Activated T-cell treated with anti-CD3 and anti-CD28 coated beads, Interleukin-2, amount 50 U/mL, for 4 hours (primary cell): ENCODE measurements at regions not wholly inside any gene's neighbourhood (a gene's known extent, or its start where the extent isn't known, plus 50 kb on each side); places are given as distances from the start of the nearest gene placed in this dataset.
"Not testable (repeated sequence)": the region's sequence is repeated elsewhere in the genome, so short reads cannot be mapped to it uniquely, and the experiment has no call there.

Experiments used
- ATAC-seq, 2 donors: fragments of 200-7000 bp; cut with Tn5 transposase; one replicate each; pipeline ENCODE4 v1.10.0; 2021
- DNase-seq: peaks from one replicate; pipeline ENCODE4 v3.0.0-alpha.2; 2020
- H3K27me3 Mint-ChIP-seq: one replicate; pipeline ENCODE4 v1.8.0; 2021; ENCODE audit warnings: low read depth, mixed read lengths
- H3K36me3 Mint-ChIP-seq: one replicate; pipeline ENCODE4 v1.8.0; 2022; ENCODE audit warnings: mixed read lengths; ENCODE audit not compliant: insufficient read depth
- H3K4me1 Mint-ChIP-seq: one replicate; pipeline ENCODE4 v1.8.0; 2021; ENCODE audit warnings: low read depth, mixed read lengths
- H3K4me3 Mint-ChIP-seq: one replicate; pipeline ENCODE4 v1.8.0; 2021; ENCODE audit warnings: mild to moderate bottlenecking, moderate library complexity, mixed read lengths
- H3K9me3 Mint-ChIP-seq: one replicate; pipeline ENCODE4 v1.8.0; 2021; ENCODE audit warnings: mixed read lengths

DNA sequence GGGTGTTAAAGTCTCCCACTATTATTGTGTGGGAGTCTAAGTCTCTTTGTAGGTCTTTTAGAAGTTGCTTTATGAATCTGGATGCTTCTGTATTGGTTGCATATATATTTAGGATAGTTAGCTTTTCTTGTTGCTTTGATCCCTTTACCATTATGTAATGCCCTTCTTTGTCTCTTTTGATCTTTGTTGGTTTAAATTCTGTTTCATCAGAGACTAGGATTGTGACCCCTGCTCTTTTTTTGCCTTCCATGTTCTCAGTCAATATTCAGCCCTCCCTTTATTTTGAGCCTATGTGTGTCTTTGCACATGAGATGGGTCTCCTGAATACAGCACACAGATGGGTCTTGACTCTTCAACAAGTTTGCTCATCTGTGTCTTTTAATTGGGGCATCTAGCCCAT is 126.0 kb downstream of the PCSK1 start:
- H3K27me3 Mint-ChIP-seq, H3K4me1 Mint-ChIP-seq, H3K36me3 Mint-ChIP-seq, H3K4me3 Mint-ChIP-seq, DNase-seq, ATAC-seq: not testable (repeated sequence)
- H3K9me3 Mint-ChIP-seq: peaks cover 36% of the 10 kb centered on the region

DNA sequence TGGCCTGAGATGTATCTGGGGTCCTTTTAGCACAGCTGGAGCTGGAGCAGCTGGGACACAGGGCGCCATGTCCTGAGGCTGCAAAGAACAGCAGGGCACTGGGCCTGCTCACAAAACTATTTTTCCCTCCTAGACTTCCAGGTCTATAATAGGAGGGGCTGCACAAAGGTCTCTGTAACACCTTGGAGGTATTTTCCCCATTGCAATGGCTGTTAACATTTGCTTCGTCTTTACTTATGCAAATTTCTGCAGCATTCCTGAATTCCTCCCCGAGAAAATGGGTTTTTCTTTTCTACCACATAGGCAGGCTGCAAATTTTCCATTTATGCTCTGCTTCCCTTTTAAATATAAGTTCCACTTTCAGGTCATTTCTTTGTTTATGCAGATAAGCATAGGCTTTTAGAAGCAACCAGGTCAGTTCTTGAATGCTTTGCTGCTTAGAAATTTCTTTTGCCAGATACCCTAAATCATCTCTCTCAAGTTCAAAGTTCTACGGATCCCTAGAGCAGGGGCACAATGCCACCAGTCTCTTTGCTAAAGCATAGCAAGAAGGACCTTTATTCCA is 130.8 kb downstream of the PCSK1 start:
- Mint-ChIP-seq H3K4me3 (no peak overlapping the region), H3K9me3 (peaks cover 28% of the 10 kb centered on the region), H3K36me3 (no peaks in the 10 kb centered on the region), H3K27me3 (peaks cover 2% of the 10 kb centered on the region), H3K4me1 (no peaks in the 10 kb centered on the region)
- DNase-seq (no peak), ATAC-seq (no peak)

- Mint-ChIP-seq H3K4me3 (no peak overlapping the region), H3K27me3 (no peaks in the 10 kb centered on the region), H3K36me3 (no peaks in the 10 kb centered on the region), H3K4me1 (no peaks in the 10 kb centered on the region), H3K9me3 (peaks cover 22% of the 10 kb centered on the region)
- DNase-seq (no peak), ATAC-seq (no peak)
Observed at GRCh38 chr5:96300976-96301375, 132.1 kb downstream of the PCSK1 start.

DNA sequence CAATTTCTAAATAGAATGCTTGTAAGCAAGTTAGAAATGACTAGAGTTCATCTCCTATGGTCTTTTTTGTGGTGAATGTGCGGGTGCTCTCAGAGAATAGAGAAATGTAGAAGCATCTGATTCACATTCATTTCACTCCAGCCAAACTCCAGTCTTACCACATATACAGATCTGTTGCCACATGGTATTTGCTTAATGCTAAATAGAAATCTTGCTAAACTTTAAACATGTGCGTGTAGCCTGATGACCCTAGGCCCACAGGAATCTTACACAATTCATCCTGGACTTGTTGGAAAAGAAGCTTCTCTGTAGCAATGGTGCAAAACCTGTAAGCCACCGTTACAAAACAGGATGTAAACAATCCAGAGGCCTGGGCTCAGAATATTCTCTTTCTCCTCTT is 135.2 kb downstream of the PCSK1 start:
- ATAC-seq: no peak

DNA sequence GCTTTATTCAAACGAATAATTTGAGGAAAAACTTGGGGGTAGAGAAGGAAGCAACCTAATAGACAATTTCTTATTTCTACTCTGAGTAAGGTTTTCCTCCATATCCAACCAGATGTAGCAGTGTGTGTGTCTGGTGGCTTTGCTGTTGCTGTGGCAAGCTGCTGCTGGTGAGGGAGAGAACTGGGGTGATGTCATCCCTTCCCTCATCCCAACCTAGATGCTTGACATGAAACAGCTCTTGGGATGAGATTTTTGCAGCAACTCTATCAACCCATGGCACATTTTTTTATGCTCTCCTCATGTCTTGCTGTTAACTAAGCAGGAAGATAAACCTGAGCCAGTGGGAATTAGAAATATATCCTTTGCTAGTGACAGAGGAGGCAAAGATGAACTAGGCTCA is 135.8 kb downstream of the PCSK1 start:
- Mint-ChIP-seq H3K4me1 (no peaks in the 10 kb centered on the region), H3K4me3 (no peak overlapping the region), H3K27me3 (peaks cover 6% of the 10 kb centered on the region), H3K36me3 (no peaks in the 10 kb centered on the region), H3K9me3 (peaks cover 1% of the 10 kb centered on the region)
- no peak for DNase-seq
- ATAC-seq: no peak

More for the DNA sequence above, 135.2 kb downstream of the PCSK1 start:
- no peak for DNase-seq
- H3K27me3 Mint-ChIP-seq: peaks cover 2% of the 10 kb centered on the region
- H3K4me3 Mint-ChIP-seq: no peak overlapping the region
- peaks cover 7% of the 10 kb centered on the region for H3K9me3 Mint-ChIP-seq
- H3K36me3 Mint-ChIP-seq: no peaks in the 10 kb centered on the region
- H3K4me1 Mint-ChIP-seq: no peaks in the 10 kb centered on the region

GRCh38 chr5:96294884-96295202 is 138.2 kb downstream of the PCSK1 start:
- ATAC-seq: no peak
- no peaks in the 10 kb centered on the region for H3K9me3 Mint-ChIP-seq
- H3K36me3 Mint-ChIP-seq: no peaks in the 10 kb centered on the region
- peaks cover 6% of the 10 kb centered on the region for H3K27me3 Mint-ChIP-seq
- DNase-seq: no peak
- no peaks in the 10 kb centered on the region for H3K4me1 Mint-ChIP-seq
- no peak overlapping the region for H3K4me3 Mint-ChIP-seq

GRCh38 chr5:96293966-96294883 is 138.8 kb downstream of the PCSK1 start:
- Mint-ChIP-seq H3K4me3 (no peak overlapping the region), H3K4me1 (no peaks in the 10 kb centered on the region), H3K9me3 (peaks cover 3% of the 10 kb centered on the region), H3K36me3 (no peaks in the 10 kb centered on the region), H3K27me3 (peaks cover 9% of the 10 kb centered on the region)
- no peak for DNase-seq
- ATAC-seq: no peak

- Mint-ChIP-seq H3K9me3 (peaks cover 3% of the 10 kb centered on the region), H3K36me3 (no peaks in the 10 kb centered on the region), H3K4me1 (no peaks in the 10 kb centered on the region), H3K27me3 (peaks cover 10% of the 10 kb centered on the region), H3K4me3 (no peak overlapping the region)
- DNase-seq (no peak), ATAC-seq (no peak)
Observed at GRCh38 chr5:96292582-96293247, 140.3 kb downstream of the PCSK1 start.

- not testable (repeated sequence) for H3K4me3 Mint-ChIP-seq, DNase-seq, H3K4me1 Mint-ChIP-seq, H3K36me3 Mint-ChIP-seq, H3K9me3 Mint-ChIP-seq
- peak; percentile 55 to 79 for ATAC-seq
- peaks cover 13% of the 10 kb centered on the region for H3K27me3 Mint-ChIP-seq
Observed at GRCh38 chr5:96289287-96289686, 143.8 kb downstream of the PCSK1 start.

DNA sequence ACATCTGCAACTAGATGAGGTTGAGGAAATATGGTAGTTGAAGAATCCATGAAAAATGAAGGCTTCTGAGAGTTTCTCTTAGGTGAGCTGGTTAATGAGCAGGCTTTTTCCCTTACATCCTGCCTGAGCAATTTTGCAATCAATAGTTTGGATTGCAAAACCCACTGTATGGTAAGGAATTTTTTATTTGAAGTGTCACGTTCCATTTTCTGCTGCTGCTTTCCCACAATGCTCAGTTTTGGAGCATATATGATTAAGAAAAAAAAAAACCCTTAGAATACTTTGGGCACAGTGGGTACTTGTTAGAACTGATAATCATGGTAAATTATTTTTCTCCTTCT is 144.2 kb downstream of the PCSK1 start:
- Mint-ChIP-seq H3K36me3 (no peaks in the 10 kb centered on the region), H3K4me3 (no peak overlapping the region), H3K27me3 (peaks cover 16% of the 10 kb centered on the region), H3K9me3 (peaks cover 3% of the 10 kb centered on the region), H3K4me1 (no peaks in the 10 kb centered on the region)
- DNase-seq (no peak), ATAC-seq (no peak)

- no peak for DNase-seq
- Mint-ChIP-seq H3K4me1 (no peaks in the 10 kb centered on the region), H3K36me3 (no peaks in the 10 kb centered on the region), H3K9me3 (peaks cover 3% of the 10 kb centered on the region), H3K27me3 (peaks cover 19% of the 10 kb centered on the region), H3K4me3 (no peak overlapping the region)
- ATAC-seq: no peak
Observed at GRCh38 chr5:96288166-96288844, 144.7 kb downstream of the PCSK1 start.

DNA sequence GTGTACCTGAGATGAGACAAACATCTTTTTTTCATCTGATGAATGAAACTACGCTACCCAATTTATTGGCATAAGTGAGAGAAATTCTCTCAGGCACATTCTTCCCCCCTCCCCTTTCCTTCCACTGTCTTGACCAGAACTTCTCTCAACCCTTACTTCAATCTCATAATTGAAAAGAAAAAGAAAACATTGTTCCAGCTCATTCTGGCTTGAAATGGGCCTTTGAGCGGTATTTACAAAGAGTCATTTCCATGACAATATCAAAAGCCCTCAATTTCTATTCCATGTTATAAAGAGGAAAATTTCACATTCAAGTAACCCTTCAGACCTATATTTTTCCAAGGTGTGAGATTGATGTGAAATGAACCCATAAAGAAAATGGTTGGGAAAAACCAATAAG is 145.9 kb downstream of the PCSK1 start:
- peaks cover 3% of the 10 kb centered on the region for H3K9me3 Mint-ChIP-seq
- ATAC-seq (no peak), DNase-seq (no peak)
- H3K4me3 Mint-ChIP-seq: no peak overlapping the region
- H3K4me1 Mint-ChIP-seq: no peaks in the 10 kb centered on the region
- H3K36me3 Mint-ChIP-seq: no peaks in the 10 kb centered on the region
- H3K27me3 Mint-ChIP-seq: peaks cover 13% of the 10 kb centered on the region

DNA sequence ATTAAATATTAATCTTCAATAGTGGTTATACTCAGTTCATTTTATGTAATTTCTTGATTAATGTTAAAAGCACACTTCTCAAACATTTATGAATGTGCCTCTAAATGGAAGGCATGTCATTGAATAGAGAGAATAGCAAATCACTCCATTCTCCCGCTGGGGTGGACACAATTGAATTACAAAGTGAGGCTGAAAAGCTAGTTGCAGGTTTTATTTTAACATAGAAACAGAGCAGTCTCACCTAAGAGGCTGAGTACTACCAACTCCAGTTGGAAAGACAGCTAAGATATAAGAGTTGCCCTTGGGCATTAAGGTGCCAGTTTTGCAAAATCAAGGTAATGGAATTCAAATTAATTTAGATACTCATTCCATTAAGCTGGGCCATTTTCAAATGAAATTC is 147.2 kb downstream of the PCSK1 start:
- peaks cover 13% of the 10 kb centered on the region for H3K27me3 Mint-ChIP-seq
- DNase-seq (no peak), ATAC-seq (no peak)
- H3K36me3 Mint-ChIP-seq: no peaks in the 10 kb centered on the region
- peaks cover 2% of the 10 kb centered on the region for H3K4me1 Mint-ChIP-seq
- H3K9me3 Mint-ChIP-seq: peaks cover 3% of the 10 kb centered on the region
- no peak overlapping the region for H3K4me3 Mint-ChIP-seq

- Mint-ChIP-seq H3K4me1 (peaks cover 12% of the 10 kb centered on the region), H3K36me3 (no peaks in the 10 kb centered on the region), H3K4me3 (no peak overlapping the region), H3K9me3 (peaks cover 3% of the 10 kb centered on the region), H3K27me3 (peaks cover 13% of the 10 kb centered on the region)
- peak in 1 of 2 donors; percentile 18 for ATAC-seq
- DNase-seq: no peak
Observed at GRCh38 chr5:96284727-96285389, 148.2 kb downstream of the PCSK1 start.
